HEK293 (cell line): ENCODE measurements at regions not wholly inside any gene's neighbourhood (a gene's known extent, or its start where the extent isn't known, plus 50 kb on each side); places are given as distances from the start of the nearest gene placed in this dataset.
A peak's percentile ranks its signal among the peaks of the same experiment; 100 is the strongest.

Experiments
- GLIS2 ChIP-seq: fragments of 450-650 bp; formaldehyde crosslinking; IDR thresholded peaks from 2 replicates; pipeline ENCODE4 v1.5.1; 2016; ENCODE audit warnings: missing biosample characterization, missing genetic modification characterization
- KLF7 ChIP-seq: fragments of 450-650 bp; formaldehyde crosslinking; IDR thresholded peaks from 2 replicates; pipeline ENCODE4 v1.5.1; 2016; ENCODE audit warnings: missing biosample characterization, missing genetic modification characterization, borderline replicate concordance
- KLF9 ChIP-seq: fragments of 450-650 bp; formaldehyde crosslinking; IDR thresholded peaks from 2 replicates; pipeline ENCODE4 v1.5.1; 2016; ENCODE audit warnings: missing biosample characterization, missing genetic modification characterization, low read depth
- OVOL3 ChIP-seq: fragments of 450-650 bp; formaldehyde crosslinking; IDR thresholded peaks from 2 replicates; pipeline ENCODE4 v1.5.1; 2016; ENCODE audit warnings: missing biosample characterization, missing genetic modification characterization
- PRDM1 ChIP-seq: fragments of 450-650 bp; formaldehyde crosslinking; IDR thresholded peaks from 2 replicates; pipeline ENCODE4; 2016; ENCODE audit warnings: missing biosample characterization, missing genetic modification characterization
- YY1 ChIP-seq: fragments of 450-650 bp; formaldehyde crosslinking; IDR thresholded peaks from 2 replicates; pipeline ENCODE4 v1.5.1; 2018; ENCODE audit warnings: missing biosample characterization, missing genetic modification characterization
- ZNF341 ChIP-seq: fragments of 450-650 bp; formaldehyde crosslinking; IDR thresholded peaks from 2 replicates; pipeline ENCODE4; 2016; ENCODE audit warnings: low read depth, missing biosample characterization, missing genetic modification characterization
- ZNF473 ChIP-seq: fragments of 450-650 bp; formaldehyde crosslinking; IDR thresholded peaks from 2 replicates; pipeline ENCODE4 v1.5.1; 2017; ENCODE audit warnings: missing biosample characterization, missing genetic modification characterization
- ZNF48 ChIP-seq: fragments of 450-650 bp; formaldehyde crosslinking; IDR thresholded peaks from 2 replicates; pipeline ENCODE4 v1.5.1; 2016; ENCODE audit warnings: missing biosample characterization, missing genetic modification characterization
- ZNF555 ChIP-seq: fragments of 450-650 bp; formaldehyde crosslinking; conservative IDR thresholded peaks from 2 replicates; pipeline ENCODE4 v1.5.1; 2017; ENCODE audit warnings: missing biosample characterization, mild to moderate bottlenecking, missing genetic modification characterization, inconsistent platforms
- ZNF626 ChIP-seq: fragments of 450-650 bp; sonication (Bioruptor Pico); formaldehyde crosslinking; IDR thresholded peaks from 2 replicates; pipeline ENCODE4 v1.5.1; 2018; ENCODE audit warnings: missing biosample characterization, missing genetic modification characterization, inconsistent platforms
- ZXDB ChIP-seq: fragments of 450-650 bp; formaldehyde crosslinking; IDR thresholded peaks from 2 replicates; pipeline ENCODE4 v1.5.1; 2016; ENCODE audit warnings: missing biosample characterization, missing genetic modification characterization
- TF ChIP-seq, protein P1 (sequence below): fragments of 450-650 bp; formaldehyde crosslinking; IDR thresholded peaks from 2 replicates; pipeline ENCODE4 v1.5.1; 2016; ENCODE audit warnings: missing biosample characterization, missing genetic modification characterization
- TF ChIP-seq, protein P2 (sequence below): fragments of 450-650 bp; formaldehyde crosslinking; IDR thresholded peaks from 2 replicates; pipeline ENCODE4 v1.5.1; 2017; ENCODE audit warnings: missing biosample characterization, missing genetic modification characterization
- TF ChIP-seq, protein P3 (sequence below): fragments of 450-650 bp; formaldehyde crosslinking; IDR thresholded peaks from 2 replicates; pipeline ENCODE4 v1.5.1; 2016; ENCODE audit warnings: missing biosample characterization, missing genetic modification characterization
- TF ChIP-seq, protein P4 (sequence below): fragments of 450-650 bp; IDR thresholded peaks from 2 replicates; pipeline ENCODE4 v1.5.1; 2018; ENCODE audit warnings: missing biosample characterization, missing genetic modification characterization
- TF ChIP-seq, protein P5 (sequence below): fragments of 450-650 bp; formaldehyde crosslinking; IDR thresholded peaks from 2 replicates; pipeline ENCODE4 v1.5.1; 2016; ENCODE audit warnings: missing biosample characterization, missing genetic modification characterization, borderline replicate concordance
- TF ChIP-seq, protein P6 (sequence below): fragments of 450-650 bp; formaldehyde crosslinking; IDR thresholded peaks from 2 replicates; pipeline ENCODE4 v1.5.1; 2017; ENCODE audit warnings: missing biosample characterization, missing genetic modification characterization
- TF ChIP-seq, protein P7 (sequence below): fragments of 450-650 bp; formaldehyde crosslinking; conservative IDR thresholded peaks from 2 replicates; pipeline ENCODE4 v1.5.1; 2016; ENCODE audit warnings: low read depth, missing biosample characterization, missing genetic modification characterization

DNA sequence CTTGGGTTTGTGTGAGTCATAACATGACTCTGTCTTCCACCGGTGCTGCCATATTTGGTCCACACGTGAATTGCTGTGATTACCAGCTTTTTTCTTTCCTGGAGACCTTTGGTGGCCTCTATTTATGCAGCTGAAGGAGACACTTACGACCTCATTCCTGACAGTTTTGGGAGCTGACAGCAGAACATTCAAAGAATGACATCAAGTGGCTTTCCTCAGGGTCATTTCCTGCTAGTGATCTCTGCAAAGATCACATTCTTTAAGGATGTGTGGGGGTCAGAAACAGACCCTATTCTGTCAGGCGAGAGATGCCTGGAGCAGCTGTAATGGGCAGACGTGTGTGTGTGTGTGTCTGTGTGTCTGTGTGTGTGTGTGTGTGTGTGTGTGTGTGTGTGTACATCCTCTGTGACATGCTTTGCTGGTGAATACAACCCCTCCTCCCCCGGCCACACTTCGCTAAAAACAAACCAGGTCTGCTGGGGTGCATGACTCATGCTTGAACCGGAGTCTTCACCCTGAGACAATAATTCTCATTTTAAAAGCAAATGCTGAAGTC lies 115.6 kb downstream of the TMEM170B start (continued):
- TF ChIP-seq, protein P1, sequence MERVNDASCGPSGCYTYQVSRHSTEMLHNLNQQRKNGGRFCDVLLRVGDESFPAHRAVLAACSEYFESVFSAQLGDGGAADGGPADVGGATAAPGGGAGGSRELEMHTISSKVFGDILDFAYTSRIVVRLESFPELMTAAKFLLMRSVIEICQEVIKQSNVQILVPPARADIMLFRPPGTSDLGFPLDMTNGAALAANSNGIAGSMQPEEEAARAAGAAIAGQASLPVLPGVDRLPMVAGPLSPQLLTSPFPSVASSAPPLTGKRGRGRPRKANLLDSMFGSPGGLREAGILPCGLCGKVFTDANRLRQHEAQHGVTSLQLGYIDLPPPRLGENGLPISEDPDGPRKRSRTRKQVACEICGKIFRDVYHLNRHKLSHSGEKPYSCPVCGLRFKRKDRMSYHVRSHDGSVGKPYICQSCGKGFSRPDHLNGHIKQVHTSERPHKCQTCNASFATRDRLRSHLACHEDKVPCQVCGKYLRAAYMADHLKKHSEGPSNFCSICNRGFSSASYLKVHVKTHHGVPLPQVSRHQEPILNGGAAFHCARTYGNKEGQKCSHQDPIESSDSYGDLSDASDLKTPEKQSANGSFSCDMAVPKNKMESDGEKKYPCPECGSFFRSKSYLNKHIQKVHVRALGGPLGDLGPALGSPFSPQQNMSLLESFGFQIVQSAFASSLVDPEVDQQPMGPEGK, result 0 out of 2 replicates have a peak, but pooled peaks have one; percentile 19
- TF ChIP-seq, protein P2, sequence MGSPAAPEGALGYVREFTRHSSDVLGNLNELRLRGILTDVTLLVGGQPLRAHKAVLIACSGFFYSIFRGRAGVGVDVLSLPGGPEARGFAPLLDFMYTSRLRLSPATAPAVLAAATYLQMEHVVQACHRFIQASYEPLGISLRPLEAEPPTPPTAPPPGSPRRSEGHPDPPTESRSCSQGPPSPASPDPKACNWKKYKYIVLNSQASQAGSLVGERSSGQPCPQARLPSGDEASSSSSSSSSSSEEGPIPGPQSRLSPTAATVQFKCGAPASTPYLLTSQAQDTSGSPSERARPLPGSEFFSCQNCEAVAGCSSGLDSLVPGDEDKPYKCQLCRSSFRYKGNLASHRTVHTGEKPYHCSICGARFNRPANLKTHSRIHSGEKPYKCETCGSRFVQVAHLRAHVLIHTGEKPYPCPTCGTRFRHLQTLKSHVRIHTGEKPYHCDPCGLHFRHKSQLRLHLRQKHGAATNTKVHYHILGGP (tag by site-specific recombination), result no peak
- no peak for TF ChIP-seq ZNF555 (tag by site-specific recombination)
- TF ChIP-seq, protein P3, sequence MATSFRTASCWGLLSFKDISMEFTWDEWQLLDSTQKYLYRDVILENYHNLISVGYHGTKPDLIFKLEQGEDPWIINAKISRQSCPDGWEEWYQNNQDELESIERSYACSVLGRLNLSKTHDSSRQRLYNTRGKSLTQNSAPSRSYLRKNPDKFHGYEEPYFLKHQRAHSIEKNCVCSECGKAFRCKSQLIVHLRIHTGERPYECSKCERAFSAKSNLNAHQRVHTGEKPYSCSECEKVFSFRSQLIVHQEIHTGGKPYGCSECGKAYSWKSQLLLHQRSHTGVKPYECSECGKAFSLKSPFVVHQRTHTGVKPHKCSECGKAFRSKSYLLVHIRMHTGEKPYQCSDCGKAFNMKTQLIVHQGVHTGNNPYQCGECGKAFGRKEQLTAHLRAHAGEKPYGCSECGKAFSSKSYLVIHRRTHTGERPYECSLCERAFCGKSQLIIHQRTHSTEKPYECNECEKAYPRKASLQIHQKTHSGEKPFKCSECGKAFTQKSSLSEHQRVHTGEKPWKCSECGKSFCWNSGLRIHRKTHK (tag by site-specific recombination), result no peak
- no peak for TF ChIP-seq OVOL3 (tag by site-specific recombination)
- TF ChIP-seq, protein P4, sequence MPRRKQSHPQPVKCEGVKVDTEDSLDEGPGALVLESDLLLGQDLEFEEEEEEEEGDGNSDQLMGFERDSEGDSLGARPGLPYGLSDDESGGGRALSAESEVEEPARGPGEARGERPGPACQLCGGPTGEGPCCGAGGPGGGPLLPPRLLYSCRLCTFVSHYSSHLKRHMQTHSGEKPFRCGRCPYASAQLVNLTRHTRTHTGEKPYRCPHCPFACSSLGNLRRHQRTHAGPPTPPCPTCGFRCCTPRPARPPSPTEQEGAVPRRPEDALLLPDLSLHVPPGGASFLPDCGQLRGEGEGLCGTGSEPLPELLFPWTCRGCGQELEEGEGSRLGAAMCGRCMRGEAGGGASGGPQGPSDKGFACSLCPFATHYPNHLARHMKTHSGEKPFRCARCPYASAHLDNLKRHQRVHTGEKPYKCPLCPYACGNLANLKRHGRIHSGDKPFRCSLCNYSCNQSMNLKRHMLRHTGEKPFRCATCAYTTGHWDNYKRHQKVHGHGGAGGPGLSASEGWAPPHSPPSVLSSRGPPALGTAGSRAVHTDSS (tag by site-specific recombination), result peak; percentile 55; the same call in 1 of the 2 replicates
- no peak for TF ChIP-seq YY1
- TF ChIP-seq KLF7, result no peak
- no peak for TF ChIP-seq ZNF341 (tag by site-specific recombination)
- no peak for TF ChIP-seq PRDM1
- TF ChIP-seq, protein P5, sequence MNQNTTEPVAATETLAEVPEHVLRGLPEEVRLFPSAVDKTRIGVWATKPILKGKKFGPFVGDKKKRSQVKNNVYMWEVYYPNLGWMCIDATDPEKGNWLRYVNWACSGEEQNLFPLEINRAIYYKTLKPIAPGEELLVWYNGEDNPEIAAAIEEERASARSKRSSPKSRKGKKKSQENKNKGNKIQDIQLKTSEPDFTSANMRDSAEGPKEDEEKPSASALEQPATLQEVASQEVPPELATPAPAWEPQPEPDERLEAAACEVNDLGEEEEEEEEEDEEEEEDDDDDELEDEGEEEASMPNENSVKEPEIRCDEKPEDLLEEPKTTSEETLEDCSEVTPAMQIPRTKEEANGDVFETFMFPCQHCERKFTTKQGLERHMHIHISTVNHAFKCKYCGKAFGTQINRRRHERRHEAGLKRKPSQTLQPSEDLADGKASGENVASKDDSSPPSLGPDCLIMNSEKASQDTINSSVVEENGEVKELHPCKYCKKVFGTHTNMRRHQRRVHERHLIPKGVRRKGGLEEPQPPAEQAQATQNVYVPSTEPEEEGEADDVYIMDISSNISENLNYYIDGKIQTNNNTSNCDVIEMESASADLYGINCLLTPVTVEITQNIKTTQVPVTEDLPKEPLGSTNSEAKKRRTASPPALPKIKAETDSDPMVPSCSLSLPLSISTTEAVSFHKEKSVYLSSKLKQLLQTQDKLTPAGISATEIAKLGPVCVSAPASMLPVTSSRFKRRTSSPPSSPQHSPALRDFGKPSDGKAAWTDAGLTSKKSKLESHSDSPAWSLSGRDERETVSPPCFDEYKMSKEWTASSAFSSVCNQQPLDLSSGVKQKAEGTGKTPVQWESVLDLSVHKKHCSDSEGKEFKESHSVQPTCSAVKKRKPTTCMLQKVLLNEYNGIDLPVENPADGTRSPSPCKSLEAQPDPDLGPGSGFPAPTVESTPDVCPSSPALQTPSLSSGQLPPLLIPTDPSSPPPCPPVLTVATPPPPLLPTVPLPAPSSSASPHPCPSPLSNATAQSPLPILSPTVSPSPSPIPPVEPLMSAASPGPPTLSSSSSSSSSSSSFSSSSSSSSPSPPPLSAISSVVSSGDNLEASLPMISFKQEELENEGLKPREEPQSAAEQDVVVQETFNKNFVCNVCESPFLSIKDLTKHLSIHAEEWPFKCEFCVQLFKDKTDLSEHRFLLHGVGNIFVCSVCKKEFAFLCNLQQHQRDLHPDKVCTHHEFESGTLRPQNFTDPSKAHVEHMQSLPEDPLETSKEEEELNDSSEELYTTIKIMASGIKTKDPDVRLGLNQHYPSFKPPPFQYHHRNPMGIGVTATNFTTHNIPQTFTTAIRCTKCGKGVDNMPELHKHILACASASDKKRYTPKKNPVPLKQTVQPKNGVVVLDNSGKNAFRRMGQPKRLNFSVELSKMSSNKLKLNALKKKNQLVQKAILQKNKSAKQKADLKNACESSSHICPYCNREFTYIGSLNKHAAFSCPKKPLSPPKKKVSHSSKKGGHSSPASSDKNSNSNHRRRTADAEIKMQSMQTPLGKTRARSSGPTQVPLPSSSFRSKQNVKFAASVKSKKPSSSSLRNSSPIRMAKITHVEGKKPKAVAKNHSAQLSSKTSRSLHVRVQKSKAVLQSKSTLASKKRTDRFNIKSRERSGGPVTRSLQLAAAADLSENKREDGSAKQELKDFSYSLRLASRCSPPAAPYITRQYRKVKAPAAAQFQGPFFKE, result no peak
- peak; percentile 15; the same call in 1 of the 2 replicates for TF ChIP-seq GLIS2 (tag by site-specific recombination)
- TF ChIP-seq, protein P6, sequence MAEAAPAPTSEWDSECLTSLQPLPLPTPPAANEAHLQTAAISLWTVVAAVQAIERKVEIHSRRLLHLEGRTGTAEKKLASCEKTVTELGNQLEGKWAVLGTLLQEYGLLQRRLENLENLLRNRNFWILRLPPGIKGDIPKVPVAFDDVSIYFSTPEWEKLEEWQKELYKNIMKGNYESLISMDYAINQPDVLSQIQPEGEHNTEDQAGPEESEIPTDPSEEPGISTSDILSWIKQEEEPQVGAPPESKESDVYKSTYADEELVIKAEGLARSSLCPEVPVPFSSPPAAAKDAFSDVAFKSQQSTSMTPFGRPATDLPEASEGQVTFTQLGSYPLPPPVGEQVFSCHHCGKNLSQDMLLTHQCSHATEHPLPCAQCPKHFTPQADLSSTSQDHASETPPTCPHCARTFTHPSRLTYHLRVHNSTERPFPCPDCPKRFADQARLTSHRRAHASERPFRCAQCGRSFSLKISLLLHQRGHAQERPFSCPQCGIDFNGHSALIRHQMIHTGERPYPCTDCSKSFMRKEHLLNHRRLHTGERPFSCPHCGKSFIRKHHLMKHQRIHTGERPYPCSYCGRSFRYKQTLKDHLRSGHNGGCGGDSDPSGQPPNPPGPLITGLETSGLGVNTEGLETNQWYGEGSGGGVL (tag by site-specific recombination), result peak; percentile 70
- TF ChIP-seq ZXDB (tag by site-specific recombination), result no peak
- no peak for TF ChIP-seq ZNF473 (tag by site-specific recombination)
- TF ChIP-seq, protein P7, sequence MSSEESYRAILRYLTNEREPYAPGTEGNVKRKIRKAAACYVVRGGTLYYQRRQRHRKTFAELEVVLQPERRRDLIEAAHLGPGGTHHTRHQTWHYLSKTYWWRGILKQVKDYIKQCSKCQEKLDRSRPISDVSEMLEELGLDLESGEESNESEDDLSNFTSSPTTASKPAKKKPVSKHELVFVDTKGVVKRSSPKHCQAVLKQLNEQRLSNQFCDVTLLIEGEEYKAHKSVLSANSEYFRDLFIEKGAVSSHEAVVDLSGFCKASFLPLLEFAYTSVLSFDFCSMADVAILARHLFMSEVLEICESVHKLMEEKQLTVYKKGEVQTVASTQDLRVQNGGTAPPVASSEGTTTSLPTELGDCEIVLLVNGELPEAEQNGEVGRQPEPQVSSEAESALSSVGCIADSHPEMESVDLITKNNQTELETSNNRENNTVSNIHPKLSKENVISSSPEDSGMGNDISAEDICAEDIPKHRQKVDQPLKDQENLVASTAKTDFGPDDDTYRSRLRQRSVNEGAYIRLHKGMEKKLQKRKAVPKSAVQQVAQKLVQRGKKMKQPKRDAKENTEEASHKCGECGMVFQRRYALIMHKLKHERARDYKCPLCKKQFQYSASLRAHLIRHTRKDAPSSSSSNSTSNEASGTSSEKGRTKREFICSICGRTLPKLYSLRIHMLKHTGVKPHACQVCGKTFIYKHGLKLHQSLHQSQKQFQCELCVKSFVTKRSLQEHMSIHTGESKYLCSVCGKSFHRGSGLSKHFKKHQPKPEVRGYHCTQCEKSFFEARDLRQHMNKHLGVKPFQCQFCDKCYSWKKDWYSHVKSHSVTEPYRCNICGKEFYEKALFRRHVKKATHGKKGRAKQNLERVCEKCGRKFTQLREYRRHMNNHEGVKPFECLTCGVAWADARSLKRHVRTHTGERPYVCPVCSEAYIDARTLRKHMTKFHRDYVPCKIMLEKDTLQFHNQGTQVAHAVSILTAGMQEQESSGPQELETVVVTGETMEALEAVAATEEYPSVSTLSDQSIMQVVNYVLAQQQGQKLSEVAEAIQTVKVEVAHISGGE, result no peak
- no peak for TF ChIP-seq ZNF48 (tag by site-specific recombination)
- no peak for TF ChIP-seq ZNF626
- TF ChIP-seq KLF9 (tag by site-specific recombination), result no peak
